ENCODE measurements at regions not wholly inside any gene's neighbourhood (a gene's known extent, or its start where the extent isn't known, plus 50 kb on each side); places are given as distances from the start of the nearest gene placed in this dataset.

DNA sequence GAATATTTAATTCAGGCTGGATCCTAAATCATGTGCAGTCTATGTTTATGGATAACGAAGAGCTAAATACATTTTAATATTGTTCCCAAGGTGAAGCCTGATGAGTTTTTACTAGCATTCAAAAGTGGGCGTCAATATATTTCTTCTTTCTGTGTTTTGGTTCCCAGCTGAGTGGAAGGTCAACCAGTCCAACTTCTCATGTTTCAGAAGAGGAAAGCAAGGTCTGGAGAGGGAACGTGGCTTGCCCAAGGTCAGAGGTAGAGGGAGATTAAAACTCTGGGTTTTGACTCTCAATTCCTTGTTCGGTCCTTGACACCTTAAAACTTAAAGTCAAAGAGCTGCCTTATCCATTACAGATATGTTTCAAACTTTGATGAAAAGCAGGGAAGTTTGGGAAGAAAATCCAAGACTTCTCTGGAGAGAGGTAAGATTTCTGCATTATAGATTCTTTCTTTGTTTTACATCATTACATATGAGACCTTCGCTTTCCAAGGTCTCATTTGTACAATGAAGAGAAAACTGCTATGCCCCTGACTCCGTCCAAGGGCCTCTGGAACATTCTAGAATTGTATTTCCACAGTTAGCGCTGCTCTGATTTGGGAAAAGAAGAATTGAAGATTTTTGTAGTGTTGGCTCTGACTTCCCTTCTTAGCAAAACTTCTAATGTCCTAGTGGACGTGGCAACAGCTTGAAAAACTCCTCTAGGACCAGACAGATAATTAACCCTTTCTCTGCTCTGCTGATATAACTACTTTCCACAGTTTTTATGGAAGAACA, 57.7 kb upstream of the HES1 start:
- TF ChIP-seq, protein P1, sequence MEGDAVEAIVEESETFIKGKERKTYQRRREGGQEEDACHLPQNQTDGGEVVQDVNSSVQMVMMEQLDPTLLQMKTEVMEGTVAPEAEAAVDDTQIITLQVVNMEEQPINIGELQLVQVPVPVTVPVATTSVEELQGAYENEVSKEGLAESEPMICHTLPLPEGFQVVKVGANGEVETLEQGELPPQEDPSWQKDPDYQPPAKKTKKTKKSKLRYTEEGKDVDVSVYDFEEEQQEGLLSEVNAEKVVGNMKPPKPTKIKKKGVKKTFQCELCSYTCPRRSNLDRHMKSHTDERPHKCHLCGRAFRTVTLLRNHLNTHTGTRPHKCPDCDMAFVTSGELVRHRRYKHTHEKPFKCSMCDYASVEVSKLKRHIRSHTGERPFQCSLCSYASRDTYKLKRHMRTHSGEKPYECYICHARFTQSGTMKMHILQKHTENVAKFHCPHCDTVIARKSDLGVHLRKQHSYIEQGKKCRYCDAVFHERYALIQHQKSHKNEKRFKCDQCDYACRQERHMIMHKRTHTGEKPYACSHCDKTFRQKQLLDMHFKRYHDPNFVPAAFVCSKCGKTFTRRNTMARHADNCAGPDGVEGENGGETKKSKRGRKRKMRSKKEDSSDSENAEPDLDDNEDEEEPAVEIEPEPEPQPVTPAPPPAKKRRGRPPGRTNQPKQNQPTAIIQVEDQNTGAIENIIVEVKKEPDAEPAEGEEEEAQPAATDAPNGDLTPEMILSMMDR (IDR thresholded peaks at IDR 0.05; ENCODE audit: low read depth, low read length, poor library complexity, severe bottlenecking): no peak
- no peak for TF ChIP-seq EZH2phosphoT487 (IDR thresholded peaks at IDR 0.05; ENCODE audit: borderline replicate concordance, low read length)
